GM12878 (cell line): ENCODE measurements at regions not wholly inside any gene's neighbourhood (a gene's known extent, or its start where the extent isn't known, plus 50 kb on each side); places are given as distances from the start of the nearest gene placed in this dataset.

Source experiments
- ATAC-seq: fragments of 200-7000 bp; cut with Tn5 transposase; 3 replicates; pipeline ENCODE4 v1.9.1; 2020; ENCODE audit warnings: mild to moderate bottlenecking, moderate library complexity
- BruUV-seq: library from RNA; stranded (reverse); fragments of 400-500 nt; replicated peaks from 2 replicates; lab custom pipeline; 2021; lab: Mats Ljungman, UMichigan
- CTCF ChIA-PET: fragments of 300-600 bp; sonication (Branson Sonifier 250); formaldehyde crosslinking; extraction: SDS; loops from one replicate; lab custom pipeline; 2021; ENCODE audit warnings: inconsistent platforms; lab: Yijun Ruan, JAX
- POLR2A ChIA-PET: fragments of 350-600 bp; formaldehyde crosslinking; extraction: SDS; loops from one replicate; lab custom pipeline; 2021; ENCODE audit warnings: inconsistent platforms; lab: Charles Lee
- RAD21 ChIA-PET: fragments of 300-600 bp; sonication (Branson Sonifier 250); formaldehyde crosslinking; loops from one replicate; lab custom pipeline; 2023; ENCODE audit warnings: antibody characterized with exemption; ENCODE audit not compliant: unreplicated experiment; lab: Charles Lee
- SMC1A ChIA-PET: fragments of 300-600 bp; sonication (Branson Sonifier 250); formaldehyde crosslinking; loops from one replicate; lab custom pipeline; 2023; ENCODE audit not compliant: unreplicated experiment, uncharacterized antibody; lab: Charles Lee
- DNase-seq: peaks from one replicate; pipeline ENCODE4 v3.0.0-alpha.2; 2011; ENCODE audit warnings: low read depth, low spot score
- FAIRE-seq: peaks from 3 replicates; lab custom pipeline; 2011; peaks lifted over from hg19 to GRCh38; lab: Jason Lieb, UNC
- H2AFZ ChIP-seq: 2 replicates; pipeline ENCODE4 v1.6.0; 2011; ENCODE audit warnings: low read depth, low read length, control low read depth; ENCODE audit not compliant: control insufficient read depth
- H3K27ac ChIP-seq: 2 replicates; pipeline ENCODE4 v1.5.1; 2011; ENCODE audit warnings: control low read depth; ENCODE audit not compliant: control insufficient read depth, insufficient read depth
- H3K27me3 ChIP-seq, 2 experiments: replicated peaks in 1 of 2; 2 replicates each; pipeline versions ENCODE4 v1.6.0 to v1.6.1; 2011; ENCODE audit warnings: low read length in 1 of 2; ENCODE audit not compliant: control insufficient read depth in 2 of 2, insufficient read depth in 2 of 2
- H3K36me3 ChIP-seq, 2 experiments: 2 replicates each; pipeline ENCODE4 v1.5.1; 2011; ENCODE audit warnings: low read length in 1 of 2; ENCODE audit not compliant: control insufficient read depth in 2 of 2, insufficient read depth in 2 of 2
- H3K4me1 ChIP-seq: 2 replicates; pipeline ENCODE4 v1.6.1; 2011; ENCODE audit warnings: mild to moderate bottlenecking, low read length, moderate library complexity, mixed read lengths; ENCODE audit not compliant: control insufficient read depth, insufficient read depth
- H3K4me2 ChIP-seq: 2 replicates; pipeline ENCODE4 v1.6.0; 2011; ENCODE audit warnings: control low read depth; ENCODE audit not compliant: control insufficient read depth, insufficient read depth
- H3K4me3 ChIP-seq: fragments of 200-600 bp; sonication (generic); 2 replicates; pipeline ENCODE4 v1.5.1; 2016
- H3K79me2 ChIP-seq: 2 replicates; pipeline ENCODE4 v1.6.0; 2011; ENCODE audit warnings: low read length; ENCODE audit not compliant: control insufficient read depth, insufficient read depth
- H3K9ac ChIP-seq: 2 replicates; pipeline ENCODE4 v1.8.0; 2011; ENCODE audit warnings: low read length, control low read depth, mixed read lengths; ENCODE audit not compliant: control insufficient read depth, insufficient read depth
- H3K9me3 ChIP-seq: replicated peaks from 3 replicates; pipeline ENCODE4 v1.5.1; 2011; ENCODE audit warnings: mild to moderate bottlenecking, low read length; ENCODE audit not compliant: control insufficient read depth, insufficient read depth
- H4K20me1 ChIP-seq: 2 replicates; pipeline ENCODE4 v1.6.0; 2011; ENCODE audit not compliant: control insufficient read depth, insufficient read depth
- ATF3 ChIP-seq: IDR thresholded peaks from 2 replicates; pipeline ENCODE4 v1.6.1; 2011; ENCODE audit warnings: low read depth, mild to moderate bottlenecking, low read length, moderate library complexity, borderline replicate concordance; ENCODE audit errors: extremely low read depth
- BMI1 ChIP-seq: fragments of 450-650 bp; IDR thresholded peaks from 2 replicates; pipeline ENCODE4 v1.6.1; 2016; ENCODE audit warnings: mild to moderate bottlenecking, moderate library complexity, borderline replicate concordance
- CHD4 ChIP-seq: fragments of 200-600 bp; sonication (generic); IDR thresholded peaks from 2 replicates; pipeline ENCODE4 v1.6.1; 2016; ENCODE audit warnings: mild to moderate bottlenecking
- ETV6 ChIP-seq, 2 experiments: fragments of 450-650 bp in 1 of 2; IDR thresholded peaks in 1 of 2; conservative IDR thresholded peaks in 1 of 2; 2 replicates each; pipeline ENCODE4 v1.6.1; 2014; ENCODE audit warnings: antibody characterized with exemption in 1 of 2, borderline replicate concordance in 1 of 2, low read depth in 1 of 2, mild to moderate bottlenecking in 1 of 2, moderate library complexity in 1 of 2
- GABPA ChIP-seq: IDR thresholded peaks from 2 replicates; pipeline ENCODE4 v1.6.1; 2014; ENCODE audit warnings: antibody characterized with exemption, low read depth, mild to moderate bottlenecking, inconsistent platforms
- HCFC1 ChIP-seq: fragments of 150-350 bp; IDR thresholded peaks from 2 replicates; pipeline ENCODE4 v1.6.1; 2014; ENCODE audit warnings: low read length
- HDAC2 ChIP-seq: fragments of 200-600 bp; sonication (generic); IDR thresholded peaks from 2 replicates; pipeline ENCODE4 v1.6.1; 2017
- IKZF1 ChIP-seq: fragments of 450-650 bp; conservative IDR thresholded peaks from 2 replicates; pipeline ENCODE4 v1.6.1; 2017; ENCODE audit warnings: antibody characterized with exemption, mild to moderate bottlenecking
- LARP7 ChIP-seq: fragments of 450-650 bp; IDR thresholded peaks from 2 replicates; pipeline ENCODE4 v1.6.1; 2017; ENCODE audit warnings: mild to moderate bottlenecking
- MXI1 ChIP-seq: fragments of 150-350 bp; IDR thresholded peaks from 2 replicates; pipeline ENCODE4 v1.6.1; 2011; ENCODE audit warnings: low read depth, mild to moderate bottlenecking, inconsistent platforms, low read length, improper control_type of control experiment
- NBN ChIP-seq: fragments of 450-650 bp; IDR thresholded peaks from 2 replicates; pipeline ENCODE4 v1.6.1; 2016
- NFXL1 ChIP-seq: fragments of 450-650 bp; IDR thresholded peaks from 2 replicates; pipeline ENCODE4 v1.6.1; 2017; ENCODE audit warnings: antibody characterized with exemption, mild to moderate bottlenecking, borderline replicate concordance
- NR2F1 ChIP-seq: fragments of 450-650 bp; conservative IDR thresholded peaks from 2 replicates; pipeline ENCODE4 v1.6.1; 2017; ENCODE audit warnings: mild to moderate bottlenecking
- RELB ChIP-seq: fragments of 450-650 bp; IDR thresholded peaks from 2 replicates; pipeline ENCODE4 v1.6.1; 2017; ENCODE audit warnings: low read depth, mild to moderate bottlenecking, moderate library complexity
- SPI1 ChIP-seq: IDR thresholded peaks from 2 replicates; pipeline ENCODE4 v1.6.1; 2011; ENCODE audit warnings: low read depth, mild to moderate bottlenecking, low read length, moderate library complexity, borderline replicate concordance; ENCODE audit not compliant: insufficient read depth
- TAF1 ChIP-seq: IDR thresholded peaks from 2 replicates; pipeline ENCODE4 v1.6.1; 2011; ENCODE audit warnings: mild to moderate bottlenecking, low read depth, low read length, borderline replicate concordance
- TCF7 ChIP-seq: IDR thresholded peaks from 2 replicates; pipeline ENCODE4 v1.6.1; 2014; ENCODE audit warnings: antibody characterized with exemption, borderline replicate concordance
- YY1 ChIP-seq: IDR thresholded peaks from 2 replicates; pipeline ENCODE4 v1.6.1; 2011; ENCODE audit warnings: low read depth, mild to moderate bottlenecking, low read length
- ZNF274 ChIP-seq: IDR thresholded peaks from one replicate; pipeline ENCODE4 v1.8.0; 2011; ENCODE audit not compliant: insufficient read length, insufficient read depth
- WGBS: methylation state at CpG from one replicate; pipeline ENCODE4 v1.1.6; 2016; ENCODE audit warnings: low lambda C conversion rate; ENCODE audit not compliant: insufficient replicate concordance, insufficient coverage; ENCODE audit errors: missing lambda C conversion rate; 5-methylcytosine and 5-hydroxymethylcytosine counted together
- in situ Hi-C: fragments of 300-500 bp; cut with MboI; formaldehyde crosslinking; loops from 9 replicates; pipeline ENCODE4 v1.14.3; 2018; ENCODE audit warnings: mixed read lengths
- intact Hi-C: fragments of 100-400 bp; cut with micrococcal nuclease; formaldehyde crosslinking; loops from one replicate; pipeline ENCODE4 v1.14.2; 2022; ENCODE audit not compliant: unreplicated experiment
- TF ChIP-seq, protein P1 (sequence below), 3 experiments: IDR thresholded peaks in 2 of 3; conservative IDR thresholded peaks in 1 of 3; 2 replicates each; pipeline ENCODE4 v1.5.1; 2011; ENCODE audit warnings: low read depth in 3 of 3, low read length in 3 of 3, mild to moderate bottlenecking in 3 of 3, control low read depth in 2 of 3, moderate library complexity in 2 of 3, inconsistent platforms in 1 of 3, mixed read lengths in 1 of 3; ENCODE audit not compliant: control insufficient read depth in 2 of 3, insufficient read depth in 1 of 3; ENCODE audit errors: extremely low read depth in 1 of 3

GRCh38 chr14:43692706-43693105, 814.4 kb downstream of the FSCB start (continued):
- TF ChIP-seq, protein P1, sequence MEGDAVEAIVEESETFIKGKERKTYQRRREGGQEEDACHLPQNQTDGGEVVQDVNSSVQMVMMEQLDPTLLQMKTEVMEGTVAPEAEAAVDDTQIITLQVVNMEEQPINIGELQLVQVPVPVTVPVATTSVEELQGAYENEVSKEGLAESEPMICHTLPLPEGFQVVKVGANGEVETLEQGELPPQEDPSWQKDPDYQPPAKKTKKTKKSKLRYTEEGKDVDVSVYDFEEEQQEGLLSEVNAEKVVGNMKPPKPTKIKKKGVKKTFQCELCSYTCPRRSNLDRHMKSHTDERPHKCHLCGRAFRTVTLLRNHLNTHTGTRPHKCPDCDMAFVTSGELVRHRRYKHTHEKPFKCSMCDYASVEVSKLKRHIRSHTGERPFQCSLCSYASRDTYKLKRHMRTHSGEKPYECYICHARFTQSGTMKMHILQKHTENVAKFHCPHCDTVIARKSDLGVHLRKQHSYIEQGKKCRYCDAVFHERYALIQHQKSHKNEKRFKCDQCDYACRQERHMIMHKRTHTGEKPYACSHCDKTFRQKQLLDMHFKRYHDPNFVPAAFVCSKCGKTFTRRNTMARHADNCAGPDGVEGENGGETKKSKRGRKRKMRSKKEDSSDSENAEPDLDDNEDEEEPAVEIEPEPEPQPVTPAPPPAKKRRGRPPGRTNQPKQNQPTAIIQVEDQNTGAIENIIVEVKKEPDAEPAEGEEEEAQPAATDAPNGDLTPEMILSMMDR (IDR thresholded peaks at IDR 0.05 in 2 of 3, conservative IDR thresholded peaks at IDR 0.05 in 1 of 3; ENCODE audit: control insufficient read depth in 2 of 3, extremely low read depth in 1 of 3, insufficient read depth in 1 of 3, low read depth in 3 of 3, low read length in 3 of 3): no peak

DNA sequence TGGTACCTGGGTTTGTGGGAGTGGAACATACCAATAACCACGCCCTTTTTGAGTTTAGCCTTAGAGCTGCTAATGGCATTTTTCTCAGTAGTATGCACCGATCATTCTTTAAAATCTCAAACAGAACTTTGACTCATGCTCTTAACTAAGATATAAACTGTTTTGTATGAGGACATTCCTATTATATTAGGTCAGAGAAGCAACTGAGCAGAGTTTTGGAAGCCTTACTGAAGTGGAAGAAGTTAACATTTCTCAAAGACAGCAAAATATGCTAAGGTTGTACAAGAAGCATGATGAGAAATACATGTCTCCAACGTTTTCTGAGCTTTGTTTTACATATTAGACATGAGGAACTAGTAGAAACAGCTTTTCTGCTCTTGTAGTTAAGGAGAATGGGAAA, 819.2 kb downstream of the FSCB start:
- Histone ChIP-seq H4K20me1 (no peaks in the 10 kb centered on the region), H2AFZ (no peak overlapping the region), H3K4me2 (no peak overlapping the region)
- no peak for TF ChIP-seq HCFC1
- TF ChIP-seq LARP7: no peak
- TF ChIP-seq GABPA: no peak
- TF ChIP-seq SPI1: no peak
- no peak for TF ChIP-seq TAF1
- TF ChIP-seq HDAC2: no peak
- no peak for TF ChIP-seq ZNF274
- no peak for TF ChIP-seq NR2F1
- no peak for TF ChIP-seq CHD4
- no peak for TF ChIP-seq MXI1
- TF ChIP-seq TCF7: no peak
- no peak for TF ChIP-seq ETV6 (conservative IDR thresholded peaks at IDR 0.05 in 1 of 2, IDR thresholded peaks at IDR 0.05 in 1 of 2; ENCODE audit: borderline replicate concordance in 1 of 2, low read depth in 1 of 2)
- TF ChIP-seq ATF3: no peak
- no peak for TF ChIP-seq RELB
- no peak for TF ChIP-seq IKZF1
- no peak for TF ChIP-seq NBN
- TF ChIP-seq YY1: no peak
- TF ChIP-seq NFXL1: no peak
- TF ChIP-seq BMI1: no peak
- TF ChIP-seq, all 136 proteins: peak for 0
- ChIA-PET SMC1A (no interaction called here), RAD21 (no interaction called here), CTCF (interaction anchor here (0.6 kb wide), 1 partner anchor 652 kb away, joined by 3 read pairs; no protein-coding TSS in a partner anchor), POLR2A (no interaction called here)
- Histone ChIP-seq H3K27me3 (no peaks in the 10 kb centered on the region), H3K9me3 (no peaks in the 10 kb centered on the region), H3K4me1 (no peaks in the 10 kb centered on the region), H3K9ac (no peak overlapping the region), H3K4me3 (no peak overlapping the region), H3K27ac (no peak overlapping the region), H3K79me2 (no peaks in the 10 kb centered on the region), H3K36me3 (no peaks in the 10 kb centered on the region)
- BruUV-seq: no TSS peak
- WGBS: 41% methylated on average over 3 of the region's 3 CpGs
- ATAC-seq: no peak
- intact Hi-C loops (no loop called here), in situ Hi-C loops (no loop called here)
- DNase-seq: no peak
- FAIRE-seq: no peak
